ENCODE measurements at regions not wholly inside any gene's neighbourhood (a gene's known extent, or its start where the extent isn't known, plus 50 kb on each side); places are given as distances from the start of the nearest gene placed in this dataset.

DNA sequence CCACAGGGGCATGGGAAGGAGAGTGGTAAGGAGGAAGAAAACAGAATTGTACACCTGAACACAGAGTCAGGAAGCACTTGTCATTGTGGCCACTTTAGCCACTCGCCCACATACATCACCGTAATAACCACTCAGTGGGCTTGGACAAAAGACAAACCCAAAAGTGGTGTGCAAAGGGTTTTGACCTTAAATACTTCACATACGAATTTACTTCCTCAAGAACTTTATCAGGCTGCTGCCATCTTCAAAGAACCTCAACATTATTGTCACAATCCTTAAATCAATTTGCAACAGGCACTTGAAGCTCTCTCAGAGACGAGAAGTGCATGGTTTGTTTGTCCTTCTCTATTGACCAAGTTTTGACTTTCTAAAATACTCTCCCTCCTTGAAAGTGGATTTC lies 187.3 kb upstream of the EGLN3 start:
- no peak overlapping the region for H3K4me3 ChIP-seq (ENCODE audit: low read depth, low read length)

DNA sequence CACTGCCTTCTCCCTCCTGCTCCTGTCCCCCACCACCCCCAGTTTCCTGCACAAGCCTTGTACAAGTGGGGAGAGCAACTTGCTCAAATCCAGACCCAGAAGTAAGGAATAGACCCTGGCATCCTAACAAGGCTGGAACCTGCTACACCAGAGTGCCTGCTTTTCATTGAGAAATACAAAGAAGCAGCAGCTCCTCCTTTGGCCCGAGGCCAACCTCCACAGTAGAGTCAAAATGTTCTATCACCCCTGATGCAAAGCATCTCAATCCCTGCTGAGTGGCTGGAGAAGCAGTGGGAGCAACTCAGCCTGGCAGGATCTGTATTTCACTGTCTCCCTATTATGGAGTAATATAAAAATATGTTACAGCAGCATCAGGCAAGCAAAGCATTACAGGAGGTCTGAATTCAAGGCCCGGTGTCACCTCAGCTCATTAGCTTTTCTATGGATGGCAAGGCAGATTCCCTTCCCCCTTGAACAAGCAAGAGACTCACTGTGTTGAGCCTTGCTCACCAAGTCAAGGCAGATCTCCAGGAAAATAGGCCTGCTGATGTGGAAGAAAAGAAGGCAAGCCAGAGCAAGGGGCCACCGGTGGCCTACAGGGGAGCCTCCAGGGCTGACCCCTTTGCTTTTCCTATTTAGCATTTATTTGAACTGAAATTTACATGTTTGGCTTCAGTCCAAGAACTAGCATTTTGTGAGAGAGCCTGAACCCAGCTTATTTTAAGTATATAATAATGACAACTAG lies 186.3 kb upstream of the EGLN3 start:
- no peak overlapping the region for H3K4me3 ChIP-seq (ENCODE audit: low read depth, low read length)

DNA sequence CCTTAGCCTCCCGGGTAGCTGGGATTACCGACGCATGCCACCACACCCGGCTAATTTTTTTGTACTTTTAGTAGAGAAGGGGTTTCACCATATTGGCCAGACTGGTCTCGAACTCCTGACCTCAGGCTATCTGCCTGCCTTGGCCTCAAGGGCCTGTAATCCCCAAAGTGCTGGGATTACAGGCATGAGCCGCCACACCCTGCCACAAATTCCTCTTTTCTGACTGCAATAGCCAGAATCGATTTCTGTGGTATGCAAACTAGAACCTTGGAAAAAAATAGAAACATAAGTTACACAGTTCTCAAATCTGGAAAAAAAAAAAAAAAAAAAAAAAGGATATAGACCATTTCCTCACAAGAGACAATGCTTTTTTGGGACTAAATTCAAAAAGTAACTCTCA lies 184.6 kb upstream of the EGLN3 start:
- H3K4me3 ChIP-seq (ENCODE audit: low read depth, low read length): no peak overlapping the region

DNA sequence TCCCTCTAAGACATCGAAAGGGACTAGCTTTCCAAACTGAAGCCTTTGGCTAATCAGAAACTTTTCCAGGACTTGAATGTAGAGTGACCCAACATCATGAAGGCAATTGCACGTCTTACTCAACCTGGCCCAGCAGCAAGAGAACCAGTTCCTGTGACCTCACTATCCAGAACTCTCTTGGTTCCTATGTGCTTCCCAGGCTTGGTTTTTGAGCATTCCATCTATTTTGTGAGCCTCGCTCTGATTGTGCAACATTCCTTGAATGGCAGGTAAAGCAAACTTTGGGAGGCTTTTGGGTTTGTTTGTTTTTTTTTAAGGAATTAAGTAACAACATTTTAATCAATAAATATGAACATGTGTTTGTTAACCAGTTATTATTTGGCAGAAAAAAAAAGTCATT lies 183.6 kb upstream of the EGLN3 start:
- no peak overlapping the region for H3K4me3 ChIP-seq (ENCODE audit: low read depth, low read length)

DNA sequence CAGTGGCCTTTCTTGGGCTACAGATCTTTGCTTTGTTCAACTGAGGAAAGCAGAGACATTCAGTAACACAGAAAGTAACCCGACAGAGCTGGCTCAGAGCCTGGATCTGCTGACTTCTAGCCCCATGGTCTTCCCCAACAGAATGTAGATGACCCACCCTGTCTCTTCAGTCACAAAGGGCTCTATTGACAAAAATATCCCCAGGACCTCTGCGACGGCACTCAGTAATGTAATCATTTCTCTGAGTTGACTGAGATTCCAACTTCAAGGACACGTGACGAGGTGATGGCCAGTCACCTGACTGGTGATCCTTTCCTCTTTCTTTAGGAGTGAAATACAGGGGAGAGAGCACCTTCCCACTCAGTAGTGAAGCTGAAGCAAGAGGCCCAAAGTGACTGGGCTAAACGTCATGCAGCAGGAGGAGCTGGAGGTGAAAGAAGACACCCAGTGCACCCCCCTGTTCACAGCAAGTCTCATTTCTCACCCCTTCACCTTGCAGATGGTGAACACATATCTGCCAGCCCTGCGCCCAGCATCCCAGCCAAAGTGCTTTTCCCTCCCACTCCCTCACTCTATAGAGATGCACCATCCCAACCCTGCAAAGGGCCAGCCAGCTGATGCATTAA lies 179.2 kb upstream of the EGLN3 start:
- no peak overlapping the region for H3K4me3 ChIP-seq (ENCODE audit: low read depth, low read length)

DNA sequence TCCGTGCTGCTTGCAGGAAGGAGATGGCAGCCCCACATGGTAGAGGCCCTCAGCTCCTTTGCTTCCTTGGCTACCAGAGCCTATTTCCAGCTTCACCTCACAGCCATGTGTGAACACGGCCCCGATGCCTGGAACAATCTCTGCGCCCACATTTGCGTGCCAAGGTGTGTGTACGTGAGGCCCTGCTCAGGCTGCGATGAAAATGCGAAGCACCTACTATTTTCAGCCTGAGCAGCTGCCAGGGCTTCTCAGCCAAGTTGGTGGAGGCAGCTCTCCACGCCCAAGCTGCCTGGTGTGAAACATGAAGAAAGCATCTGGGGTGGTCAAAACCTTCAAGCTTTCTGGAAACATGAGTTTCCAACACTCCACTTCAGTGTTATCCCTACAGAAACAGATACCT lies 177.8 kb upstream of the EGLN3 start:
- no peak overlapping the region for H3K4me3 ChIP-seq (ENCODE audit: low read depth, low read length)

DNA sequence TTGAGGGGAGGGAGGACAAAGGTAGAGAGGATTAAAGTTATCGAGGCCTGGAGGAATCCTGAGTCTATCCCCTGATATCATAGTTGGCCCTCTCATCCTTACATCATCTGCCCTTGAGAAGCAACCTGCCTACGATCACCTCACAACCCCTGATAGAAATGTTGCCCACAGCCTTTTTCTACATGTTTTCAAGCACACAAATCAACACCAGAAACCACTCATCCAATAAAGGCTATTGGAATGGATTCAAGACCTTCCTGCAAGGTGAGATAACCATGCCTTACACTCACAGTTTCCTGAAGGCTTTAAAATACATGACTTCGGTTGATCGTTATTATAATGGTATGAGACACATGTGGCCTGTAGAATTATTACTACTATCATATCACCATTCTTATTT lies 175.7 kb upstream of the EGLN3 start:
- no peak overlapping the region for H3K4me3 ChIP-seq (ENCODE audit: low read depth, low read length)

DNA sequence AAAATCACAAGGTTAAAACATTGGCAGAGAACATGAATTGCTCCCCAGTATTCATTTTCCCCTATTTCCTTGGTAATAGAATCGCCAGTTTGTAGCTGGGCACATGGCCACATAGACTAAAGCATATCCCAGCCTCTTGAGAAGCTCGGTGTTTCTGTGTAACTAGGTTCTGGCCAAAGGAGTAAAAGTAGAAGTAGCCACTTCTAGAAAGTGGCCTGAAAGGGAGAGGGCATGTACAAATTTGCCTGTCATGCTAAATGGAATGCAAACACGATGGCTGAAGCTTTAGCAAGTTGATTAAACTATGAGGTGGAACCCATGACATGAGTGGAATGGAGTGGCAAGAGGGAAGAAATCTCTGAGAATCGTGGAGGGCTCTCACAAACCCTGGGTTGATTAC lies 173.7 kb upstream of the EGLN3 start:
- no peak overlapping the region for H3K4me3 ChIP-seq (ENCODE audit: low read depth, low read length)

DNA sequence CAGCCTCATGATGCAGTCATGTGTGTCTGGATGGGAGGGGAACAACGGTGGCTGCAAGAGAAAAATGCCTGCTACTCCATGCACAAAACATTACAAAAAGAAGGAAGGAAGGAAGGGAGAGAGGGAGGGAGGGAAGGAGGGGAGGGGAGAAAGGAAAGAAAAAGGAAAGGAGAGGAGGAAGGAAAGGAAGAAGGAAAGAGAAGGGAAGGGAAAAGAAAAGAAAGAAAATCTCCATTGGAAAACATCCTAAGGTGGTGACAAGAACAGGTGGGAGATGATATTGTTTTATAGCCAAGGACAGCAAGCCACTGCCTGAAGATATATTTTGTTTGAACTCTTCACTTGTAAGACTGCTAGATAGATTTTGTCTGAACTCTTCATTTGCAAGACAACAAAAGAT lies 171.8 kb upstream of the EGLN3 start:
- H3K4me3 ChIP-seq (ENCODE audit: low read depth, low read length): no peak overlapping the region

DNA sequence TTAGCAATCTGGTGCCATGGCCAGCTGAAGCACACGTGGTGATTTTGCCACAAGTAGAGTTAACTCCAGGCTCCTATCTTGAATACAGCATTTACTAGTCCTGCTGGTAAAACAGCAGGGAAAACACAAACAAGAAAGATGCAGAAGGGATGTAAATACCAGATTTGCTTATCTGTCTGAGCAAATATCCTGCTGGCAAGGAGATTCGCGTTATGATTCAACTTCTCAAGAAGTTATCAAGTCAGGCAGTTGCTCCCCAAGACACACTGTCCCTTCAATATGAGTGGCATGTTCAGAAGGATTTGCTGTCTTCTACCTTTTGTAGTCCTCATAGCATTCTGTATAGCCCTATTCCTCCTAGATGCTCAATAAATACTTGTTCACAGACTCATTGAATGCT lies 171.2 kb upstream of the EGLN3 start:
- no peak overlapping the region for H3K4me3 ChIP-seq (ENCODE audit: low read depth, low read length)

DNA sequence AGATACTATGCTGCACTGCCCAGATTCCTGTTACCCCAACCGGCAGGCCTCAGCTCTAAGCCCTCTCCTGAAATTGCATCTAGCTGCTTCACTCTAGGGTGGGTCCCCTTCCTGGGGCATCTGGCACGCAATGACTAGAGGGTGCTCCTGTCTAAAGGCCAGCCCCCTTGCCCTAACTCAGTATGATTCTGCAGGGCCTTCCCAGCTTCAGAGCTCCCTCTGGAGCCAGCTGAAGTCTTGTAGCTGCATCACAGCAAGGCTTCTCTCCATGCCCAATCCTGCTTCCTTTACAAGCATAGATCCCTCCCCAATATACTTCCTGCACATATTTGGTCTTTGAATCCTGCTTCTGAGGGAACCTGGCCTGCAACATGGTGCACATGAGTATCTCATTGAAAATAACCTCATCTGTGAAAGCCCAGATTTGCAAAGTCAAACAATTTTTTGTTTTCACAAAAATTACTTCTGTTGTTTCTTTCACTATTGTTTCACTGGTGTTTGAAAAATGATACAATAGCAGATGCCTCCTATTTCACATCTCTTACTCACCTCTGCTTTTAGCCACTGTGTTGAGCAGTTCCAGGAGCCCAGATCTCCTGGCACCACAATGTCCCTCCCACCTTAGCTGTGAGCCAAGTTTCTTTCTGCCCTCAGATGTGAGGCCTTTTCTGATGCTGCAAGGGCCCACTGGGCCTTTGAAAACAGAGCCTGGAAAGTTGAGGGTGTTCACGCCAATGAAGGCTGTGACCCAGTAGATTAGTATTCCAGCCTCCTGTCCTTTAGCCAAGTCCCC lies 169.5 kb upstream of the EGLN3 start:
- H3K4me3 ChIP-seq (ENCODE audit: low read depth, low read length): no peak overlapping the region

DNA sequence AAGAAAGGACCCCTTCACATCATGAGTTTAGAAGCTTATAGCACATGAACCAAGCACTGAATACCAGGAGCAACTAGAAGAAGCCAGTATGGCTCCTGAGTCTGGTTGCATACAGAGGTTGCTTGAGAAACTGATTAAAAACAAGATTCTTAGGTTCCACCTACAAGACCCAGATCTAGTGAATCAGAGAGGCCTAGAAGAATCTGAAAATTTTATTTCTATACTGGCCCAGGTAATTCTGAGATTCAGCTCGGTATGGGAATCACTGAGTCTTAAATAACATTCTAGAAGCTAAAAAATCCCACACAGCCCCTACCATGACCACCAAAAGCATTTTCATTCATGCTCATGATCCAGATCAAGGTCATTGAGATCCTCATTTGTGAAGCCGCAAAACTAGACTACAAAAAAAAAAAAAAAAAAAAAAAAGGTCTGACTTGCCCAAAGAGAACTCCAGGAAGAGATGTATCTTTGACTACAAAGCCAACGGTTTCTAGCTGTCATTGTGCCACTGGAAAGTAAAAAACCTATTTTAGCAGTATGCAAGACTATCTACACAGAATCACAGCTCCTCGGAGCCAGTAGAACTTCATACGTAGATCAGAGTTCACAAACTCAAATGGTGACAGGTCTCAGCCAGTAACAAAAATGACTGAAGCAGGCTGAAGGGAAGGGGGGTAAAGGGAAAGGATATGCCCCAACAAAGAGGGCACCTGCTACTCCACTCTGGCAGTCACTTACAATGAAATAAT lies 168.4 kb upstream of the EGLN3 start:
- no peak overlapping the region for H3K4me3 ChIP-seq (ENCODE audit: low read depth, low read length)

DNA sequence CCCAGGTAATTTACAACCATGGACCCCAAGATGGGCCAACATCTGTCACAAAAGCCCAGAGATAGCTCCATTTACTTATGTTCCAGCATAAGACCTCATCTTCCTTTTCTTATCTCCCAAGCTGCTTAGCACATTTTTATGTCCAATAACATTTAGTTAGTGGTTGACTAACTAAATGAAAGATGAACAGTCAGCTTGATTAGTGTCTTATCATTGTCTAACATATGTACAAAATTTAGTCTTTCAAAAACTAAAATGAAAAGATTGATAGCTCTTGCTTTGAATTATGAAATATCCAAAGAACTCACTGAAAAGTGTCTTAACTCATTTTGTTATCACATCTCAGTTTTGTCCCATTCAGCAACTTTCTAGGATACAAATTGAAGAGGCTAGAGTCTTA lies 163.1 kb upstream of the EGLN3 start:
- H3K4me3 ChIP-seq (ENCODE audit: low read depth, low read length): no peak overlapping the region

DNA sequence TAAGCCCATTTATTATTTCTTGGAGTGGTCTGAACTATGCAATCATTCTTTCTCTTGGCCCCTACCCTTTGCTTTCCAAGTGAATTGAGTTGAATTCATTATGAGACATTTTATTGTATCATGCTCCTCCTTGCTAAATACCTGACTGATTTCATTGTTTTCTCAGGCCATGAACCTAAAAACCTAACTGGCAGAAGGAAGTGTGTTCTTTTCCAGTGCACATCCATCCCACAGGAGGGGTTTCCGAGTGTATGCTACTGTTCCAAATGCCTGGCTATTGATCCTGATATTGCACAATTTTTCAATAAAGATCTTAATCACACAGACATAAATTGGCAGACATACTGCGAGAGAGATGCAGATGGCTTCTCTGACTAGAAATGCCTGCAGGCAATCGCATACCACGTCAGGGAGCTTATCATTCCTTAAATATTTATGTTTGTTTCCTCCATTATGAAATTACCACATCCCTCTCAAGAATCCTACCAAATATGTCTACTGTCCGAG lies 162.2 kb upstream of the EGLN3 start:
- no peak overlapping the region for H3K4me3 ChIP-seq (ENCODE audit: low read depth, low read length)

DNA sequence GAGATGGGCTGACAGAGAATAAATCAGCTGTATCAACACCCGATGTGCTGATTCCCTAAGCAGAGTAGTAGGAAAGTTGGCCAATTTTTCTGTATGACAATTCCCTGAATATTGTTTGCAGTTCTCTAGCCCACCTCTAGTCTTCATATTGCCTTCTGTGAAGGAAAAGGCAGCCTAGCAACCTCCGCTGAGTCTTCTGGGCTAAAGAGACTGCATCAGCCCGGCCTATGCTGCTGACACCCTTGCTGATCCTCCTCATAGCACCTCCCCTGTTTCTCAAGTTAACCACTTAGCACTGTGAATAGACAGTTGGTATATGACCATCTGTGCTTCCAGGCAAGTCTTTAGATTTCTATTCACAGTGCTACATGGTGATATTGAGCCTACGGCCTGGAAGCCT lies 161.1 kb upstream of the EGLN3 start:
- no peak overlapping the region for H3K4me3 ChIP-seq (ENCODE audit: low read depth, low read length)

DNA sequence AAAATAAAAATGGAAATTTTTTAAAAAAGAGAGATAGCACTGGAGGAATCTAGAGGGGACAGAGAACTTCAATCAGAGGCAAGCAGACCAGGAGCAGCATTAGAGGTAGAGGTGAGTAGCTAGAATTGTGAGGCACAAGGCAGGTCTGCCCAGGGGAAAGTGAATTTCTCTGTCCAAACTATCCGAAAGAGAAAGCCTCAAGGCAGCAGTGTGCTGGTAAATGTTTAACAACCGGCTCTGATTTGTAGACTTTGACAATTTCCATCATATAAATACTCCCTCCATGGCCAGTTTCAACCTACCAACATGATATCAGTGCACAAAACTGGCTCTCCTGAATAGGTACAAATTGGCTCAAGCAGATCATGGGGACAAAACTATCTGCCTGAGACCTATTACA lies 160.6 kb upstream of the EGLN3 start:
- no peak overlapping the region for H3K4me3 ChIP-seq (ENCODE audit: low read depth, low read length)

DNA sequence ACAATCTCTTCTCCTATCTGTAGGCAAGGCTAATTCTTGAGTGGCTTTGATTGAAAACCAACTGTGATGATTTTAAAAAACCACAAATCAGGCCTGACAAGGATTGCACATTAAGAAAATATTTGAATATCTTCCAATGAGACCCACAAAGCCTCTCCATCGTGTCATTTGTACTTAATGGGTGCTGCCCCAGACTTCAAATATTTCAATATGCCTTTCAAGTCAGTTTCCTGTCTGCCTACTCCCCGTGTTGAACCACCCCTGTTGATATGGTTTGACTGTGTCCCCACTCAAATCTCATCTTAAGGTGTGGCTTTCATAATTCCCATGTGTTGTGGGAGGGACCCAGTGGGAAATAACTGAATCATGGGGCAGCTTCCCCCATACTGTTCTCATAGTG lies 159.7 kb upstream of the EGLN3 start:
- H3K4me3 ChIP-seq (ENCODE audit: low read depth, low read length): no peak overlapping the region

DNA sequence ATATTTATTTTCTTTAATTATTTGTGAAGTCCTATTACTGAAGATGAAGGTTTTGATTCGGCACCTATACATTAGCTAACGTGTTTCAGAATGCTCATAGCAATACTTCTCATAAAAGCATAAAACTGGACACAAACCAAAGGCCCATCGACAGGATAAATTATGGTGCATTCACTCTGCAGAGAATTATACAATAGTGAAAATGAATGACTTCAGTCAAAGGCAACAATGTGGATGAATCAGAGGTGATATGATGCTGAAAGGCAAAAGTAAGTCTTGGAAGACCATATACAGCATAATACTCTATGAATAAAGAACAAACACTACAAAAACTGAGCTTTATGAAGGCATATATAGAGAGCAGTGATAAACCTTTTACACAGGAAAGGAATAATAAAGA lies 156.6 kb upstream of the EGLN3 start:
- H3K4me3 ChIP-seq (ENCODE audit: low read depth, low read length): no peak overlapping the region

DNA sequence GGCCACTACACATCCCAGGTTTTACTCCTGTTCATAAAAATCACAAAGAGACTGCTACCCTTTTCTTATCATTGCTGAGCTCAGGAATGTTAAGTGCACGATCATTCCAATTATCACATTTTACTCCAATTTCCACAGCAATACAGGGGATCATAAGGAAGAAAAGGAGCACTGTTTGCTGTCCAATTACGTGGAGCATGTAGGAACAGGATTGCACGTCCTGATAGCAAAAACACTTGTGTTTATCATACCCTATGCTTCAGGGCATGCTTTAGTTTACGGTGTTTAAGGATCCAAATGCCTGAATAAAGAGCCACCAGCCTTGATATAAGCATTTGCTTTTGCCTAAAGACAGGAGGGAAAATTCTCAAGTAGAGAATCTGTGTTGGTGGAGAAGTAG lies 155.4 kb upstream of the EGLN3 start:
- no peak overlapping the region for H3K4me3 ChIP-seq (ENCODE audit: low read depth, low read length)

DNA sequence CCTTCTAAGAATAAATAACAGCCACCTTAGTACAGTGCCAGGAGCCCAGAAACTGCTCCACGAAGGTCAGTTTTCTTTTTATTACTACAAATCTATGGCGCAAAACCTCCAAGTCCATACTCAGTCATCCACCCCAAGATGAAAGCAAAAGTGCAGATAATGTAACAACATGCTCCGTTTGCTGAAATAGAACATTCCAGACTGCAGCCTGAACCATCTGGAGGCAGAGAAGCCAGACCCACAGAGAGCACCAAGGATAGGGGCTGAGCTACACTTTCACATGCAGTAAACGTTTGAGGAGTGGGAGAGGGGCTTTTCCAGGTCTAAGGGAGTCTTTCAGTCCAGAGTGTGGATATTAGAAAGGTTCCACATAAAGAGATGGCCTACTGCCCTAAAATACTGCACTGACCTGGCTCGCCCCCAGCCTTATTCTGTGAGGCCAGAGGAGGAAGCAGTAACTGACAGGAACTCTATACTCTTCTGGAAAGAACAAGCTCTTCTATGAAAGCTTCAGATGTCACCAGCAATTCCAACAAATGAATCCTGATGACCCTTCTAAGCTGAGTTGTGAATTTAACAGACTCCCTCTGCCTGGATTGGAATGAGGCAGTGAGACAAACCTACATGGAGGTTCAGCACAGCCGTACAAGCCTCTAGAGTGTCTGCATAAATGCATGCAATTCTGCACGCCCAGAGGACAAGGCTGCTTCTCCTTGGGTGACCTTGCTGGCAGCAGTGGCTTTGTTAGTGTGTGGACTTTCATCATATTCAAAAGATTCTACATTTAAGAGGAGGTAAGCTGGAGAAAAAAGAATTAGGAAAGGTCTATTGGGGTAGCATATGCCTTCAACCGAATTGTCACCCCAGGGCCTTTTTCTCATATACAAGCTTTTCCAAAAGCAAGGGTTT lies 153.9 kb upstream of the EGLN3 start:
- no peak overlapping the region for H3K4me3 ChIP-seq (ENCODE audit: low read depth, low read length)
